B cell (primary cell): ENCODE measurements at regions not wholly inside any gene's neighbourhood (a gene's known extent, or its start where the extent isn't known, plus 50 kb on each side); places are given as distances from the start of the nearest gene placed in this dataset.

Experiments used
- ATAC-seq: fragments of 200-7000 bp; cut with Tn5 transposase; one replicate; pipeline ENCODE4 v1.10.0; 2021; ENCODE audit warnings: low read depth, mild to moderate bottlenecking, moderate number of reproducible peaks, moderate library complexity
- CTCF ChIA-PET: fragments of 350-600 bp; sonication (Branson Sonifier 250); formaldehyde crosslinking; loops from one replicate; lab custom pipeline; 2021; ENCODE audit warnings: antibody characterized with exemption, inconsistent platforms; lab: Charles Lee
- POLR2A ChIA-PET: fragments of 350-600 bp; sonication (Branson Sonifier 250); formaldehyde crosslinking; loops from one replicate; lab custom pipeline; 2021; ENCODE audit warnings: antibody characterized with exemption; lab: Charles Lee
- DNase-seq: peaks from one replicate; pipeline ENCODE4 v3.0.0; 2013
- H2AFZ ChIP-seq: 2 replicates; pipeline ENCODE4 v1.6.1; 2012; ENCODE audit warnings: mild to moderate bottlenecking, low read depth, low read length; ENCODE audit not compliant: insufficient read depth, poor library complexity, severe bottlenecking
- H3K27ac ChIP-seq, 2 donors: 1 replicate in 1 of 2; 2 replicates in 1 of 2; pipeline ENCODE4 v1.5.1; 2012 to 2013; ENCODE audit warnings: low read length in 2 of 2, mild to moderate bottlenecking in 2 of 2, moderate library complexity in 1 of 2
- H3K27me3 ChIP-seq, 4 experiments: fragments of 200-600 bp in 1 of 4; sonication (generic) in 1 of 4; replicated peaks in 1 of 4; 1 replicate in 2 of 4; 2 replicates in 2 of 4; pipeline versions ENCODE4 v1.6.1 to v1.7.0; 2013 to 2016; ENCODE audit warnings: low read length in 3 of 4, mild to moderate bottlenecking in 2 of 4, mixed read lengths in 1 of 4, moderate library complexity in 1 of 4; ENCODE audit not compliant: insufficient read depth in 4 of 4, control insufficient read depth in 3 of 4; ENCODE audit errors: control extremely low read depth in 1 of 4
- H3K36me3 ChIP-seq, 2 experiments: replicated peaks in 1 of 2; 1 replicate in 1 of 2; 2 replicates in 1 of 2; pipeline versions ENCODE4 v1.6.1 to v1.7.1; 2013; ENCODE audit warnings: low read length in 1 of 2; ENCODE audit not compliant: insufficient read depth in 2 of 2, control insufficient read depth in 1 of 2; ENCODE audit errors: control extremely low read depth in 1 of 2, extremely low read depth in 1 of 2
- H3K4me1 ChIP-seq, 2 donors: fragments of 200-600 bp in 1 of 2; sonication (generic) in 1 of 2; 1 replicate in 1 of 2; 2 replicates in 1 of 2; pipeline versions ENCODE4 v1.5.1 to v1.6.1; 2013 to 2017; ENCODE audit warnings: low read length in 2 of 2; ENCODE audit not compliant: control insufficient read depth in 2 of 2, insufficient read depth in 2 of 2
- H3K4me2 ChIP-seq: replicated peaks from 2 replicates; pipeline ENCODE3; 2012; ENCODE audit warnings: mild to moderate bottlenecking, low read depth, low read length; ENCODE audit not compliant: poor library complexity, severe bottlenecking
- H3K4me3 ChIP-seq, 5 experiments: fragments of 200-600 bp in 1 of 5; sonication (generic) in 1 of 5; 1 replicate in 3 of 5; 2 replicates in 2 of 5; pipeline versions ENCODE4 v1.5.1 to v1.7.0; 2011 to 2016; ENCODE audit warnings: low read length in 4 of 5, mild to moderate bottlenecking in 4 of 5, low read depth in 2 of 5, control low read depth in 1 of 5, moderate library complexity in 1 of 5; ENCODE audit not compliant: insufficient read depth in 1 of 5; ENCODE audit errors: control extremely low read depth in 1 of 5, extremely low read depth in 1 of 5
- H3K79me2 ChIP-seq: fragments of 200-600 bp; sonication (generic); one replicate; pipeline ENCODE4 v1.6.0; 2016; ENCODE audit warnings: low read length; ENCODE audit not compliant: control insufficient read depth, insufficient read depth
- H3K9ac ChIP-seq: fragments of 200-600 bp; sonication (generic); 2 replicates; pipeline ENCODE4 v1.6.1; 2017; ENCODE audit warnings: mild to moderate bottlenecking, low read length, moderate library complexity
- H3K9me3 ChIP-seq, 3 donors: one replicate each; pipeline versions ENCODE4 v1.6.1 to v1.7.1; 2013; ENCODE audit warnings: low read length in 2 of 3; ENCODE audit not compliant: control insufficient read depth in 2 of 3, insufficient read depth in 1 of 3; ENCODE audit errors: control extremely low read depth in 1 of 3
- H4K20me1 ChIP-seq: 2 replicates; pipeline ENCODE4 v1.6.0; 2012; ENCODE audit warnings: mild to moderate bottlenecking, low read length; ENCODE audit not compliant: insufficient read depth, control insufficient read depth, poor library complexity, severe bottlenecking
- H3K27ac Mint-ChIP-seq: one replicate; pipeline ENCODE4 v1.8.0; 2021; ENCODE audit warnings: mixed read lengths
- H3K27me3 Mint-ChIP-seq: one replicate; pipeline ENCODE4 v1.8.0; 2021; ENCODE audit warnings: mixed read lengths
- H3K4me1 Mint-ChIP-seq: one replicate; pipeline ENCODE4 v1.8.0; 2021; ENCODE audit warnings: mixed read lengths
- H3K4me3 Mint-ChIP-seq: one replicate; pipeline ENCODE4 v1.8.0; 2021; ENCODE audit warnings: mixed read lengths
- H3K9me3 Mint-ChIP-seq: one replicate; pipeline ENCODE4 v1.8.0; 2022; ENCODE audit warnings: mixed read lengths; ENCODE audit not compliant: insufficient read depth
- CTCF ChIP-seq: fragments of 200-600 bp; IDR thresholded peaks from one replicate; pipeline ENCODE4 v1.8.0; 2022; ENCODE audit warnings: antibody characterized with exemption, mild to moderate bottlenecking
- EZH2 ChIP-seq: IDR thresholded peaks from 2 replicates; pipeline ENCODE4 v1.6.1; 2012; ENCODE audit warnings: borderline replicate concordance, low read depth, mild to moderate bottlenecking, moderate library complexity, low read length; ENCODE audit not compliant: insufficient read depth, poor library complexity, severe bottlenecking
- WGBS: methylation state at CpG from one replicate; pipeline ENCODE4 v1.1.5; 2013; ENCODE audit warnings: missing lambda C conversion rate; ENCODE audit not compliant: insufficient coverage; 5-methylcytosine and 5-hydroxymethylcytosine counted together
- intact Hi-C: fragments of 100-400 bp; cut with micrococcal nuclease; formaldehyde crosslinking; loops from one replicate; pipeline ENCODE4 v1.10.0; 2022

- Histone ChIP-seq H3K27me3 (no peaks in the 10 kb centered on the region), H2AFZ (no peak overlapping the region), H3K4me2 (no peak overlapping the region), H3K27ac (no peak overlapping the region), H3K9me3 (no peaks in the 10 kb centered on the region), H3K36me3 (no peaks in the 10 kb centered on the region), H3K4me3 (no peak overlapping the region), H3K79me2 (no peaks in the 10 kb centered on the region), H3K9ac (no peak overlapping the region), H4K20me1 (no peaks in the 10 kb centered on the region), H3K4me1 (no peaks in the 10 kb centered on the region)
- ChIA-PET CTCF (no interaction called here), POLR2A (no interaction called here)
- DNase-seq (no peak), ATAC-seq (no peak)
- no peaks in the 10 kb centered on the region for H3K9me3 Mint-ChIP-seq
- TF ChIP-seq EZH2 = no peak
- WGBS = 95% methylated on average over 14 of the region's 18 CpGs
- no peak overlapping the region for H3K27ac Mint-ChIP-seq
- peaks cover 4% of the 10 kb centered on the region for H3K27me3 Mint-ChIP-seq
- intact Hi-C loops = no loop called here
- H3K4me3 Mint-ChIP-seq = no peak overlapping the region
- no peaks in the 10 kb centered on the region for H3K4me1 Mint-ChIP-seq
These were observed 132.7 kb upstream of the MYCN start for GRCh38 chr2:15807418-15808203.

- no peak overlapping the region for H3K27ac ChIP-seq
- no peak overlapping the region for H3K9ac ChIP-seq
These were observed 132.0 kb upstream of the MYCN start for GRCh38 chr2:15808204-15808910.

More at GRCh38 chr2:15808204-15808910, 132.0 kb upstream of the MYCN start:
- TF ChIP-seq EZH2 (no peak), CTCF (no peak)
- H3K4me1 ChIP-seq = no peaks in the 10 kb centered on the region
- H3K27me3 ChIP-seq = no peaks in the 10 kb centered on the region
- ChIA-PET POLR2A (no interaction called here), CTCF (no interaction called here)
- intact Hi-C loops = no loop called here
- no peak overlapping the region for H3K4me3 ChIP-seq
- H2AFZ ChIP-seq = no peak overlapping the region
- H3K27me3 Mint-ChIP-seq = peaks cover 8% of the 10 kb centered on the region
- H3K27ac Mint-ChIP-seq = no peak overlapping the region
- H3K4me2 ChIP-seq = no peak overlapping the region
- 83% methylated on average over 10 of the region's 28 CpGs for WGBS
- no peaks in the 10 kb centered on the region for H3K36me3 ChIP-seq
- no peak for DNase-seq
- no peaks in the 10 kb centered on the region for H3K4me1 Mint-ChIP-seq
- no peak for ATAC-seq
- no peaks in the 10 kb centered on the region for H4K20me1 ChIP-seq
- no peaks in the 10 kb centered on the region for H3K79me2 ChIP-seq
- H3K4me3 Mint-ChIP-seq = no peak overlapping the region
- H3K9me3 Mint-ChIP-seq = no peaks in the 10 kb centered on the region
- H3K9me3 ChIP-seq = no peaks in the 10 kb centered on the region
